HG02938 (cell line): ENCODE measurements at regions not wholly inside any gene's neighbourhood (a gene's known extent, or its start where the extent isn't known, plus 50 kb on each side); places are given as distances from the start of the nearest gene placed in this dataset.

Experiments
- ATAC-seq: cut with Tn5 transposase; IDR thresholded peaks from one replicate; pipeline ENCODE4 v1.9.1; 2021; ENCODE audit warnings: mild to moderate bottlenecking, moderate library complexity; ENCODE audit not compliant: unreplicated experiment

GRCh38 chr20:39547546-39548408, 585.6 kb downstream of the DHX35 start:
- no peak for ATAC-seq

GRCh38 chr20:39541136-39541803, 579.1 kb downstream of the DHX35 start:
- ATAC-seq, result no peak

GRCh38 chr20:39538317-39538716, 576.2 kb downstream of the DHX35 start:
- no peak for ATAC-seq

- ATAC-seq, result no peak
These were observed 573.2 kb downstream of the DHX35 start for GRCh38 chr20:39535301-39535700.

- ATAC-seq, result no peak
These were observed 572.7 kb downstream of the DHX35 start for GRCh38 chr20:39534846-39535245.

GRCh38 chr20:39533858-39534257, 571.7 kb downstream of the DHX35 start:
- no peak for ATAC-seq

GRCh38 chr20:39532205-39532604, 570.1 kb downstream of the DHX35 start:
- no peak for ATAC-seq

GRCh38 chr20:39528436-39528835, 566.3 kb downstream of the DHX35 start:
- ATAC-seq, result no peak

GRCh38 chr20:39524371-39524911, 562.3 kb downstream of the DHX35 start:
- ATAC-seq, result no peak

GRCh38 chr20:39523405-39523804, 561.3 kb downstream of the DHX35 start:
- ATAC-seq, result no peak

GRCh38 chr20:39518654-39519053, 556.5 kb downstream of the DHX35 start:
- no peak for ATAC-seq

GRCh38 chr20:39516964-39517363, 554.8 kb downstream of the DHX35 start:
- no peak for ATAC-seq

- ATAC-seq, result no peak
These were observed 542.6 kb downstream of the DHX35 start for GRCh38 chr20:39504710-39505094.

GRCh38 chr20:39503902-39504709, 542.0 kb downstream of the DHX35 start:
- no peak for ATAC-seq

- ATAC-seq, result no peak
These were observed 530.2 kb downstream of the DHX35 start for GRCh38 chr20:39492223-39492797.

GRCh38 chr20:39491711-39492110, 529.6 kb downstream of the DHX35 start:
- ATAC-seq, result no peak

- ATAC-seq, result no peak
These were observed 527.9 kb downstream of the DHX35 start for GRCh38 chr20:39489986-39490560.

GRCh38 chr20:39480276-39481043, 518.3 kb downstream of the DHX35 start:
- no peak for ATAC-seq

- ATAC-seq, result no peak
These were observed 517.2 kb downstream of the DHX35 start for GRCh38 chr20:39479196-39479810.
